SK-N-SH treated with all-trans-retinoic acid at 6 μM for 48 hours (cell line): ENCODE measurements at regions not wholly inside any gene's neighbourhood (a gene's known extent, or its start where the extent isn't known, plus 50 kb on each side); places are given as distances from the start of the nearest gene placed in this dataset.

Source experiments
- ARNTL ChIP-seq: fragments of 450-650 bp; formaldehyde crosslinking; IDR thresholded peaks from 2 replicates; pipeline ENCODE4 v1.5.0; 2020; ENCODE audit warnings: low read depth, mild to moderate bottlenecking, moderate library complexity, borderline replicate concordance
- CSDC2 ChIP-seq: fragments of 250-450 bp; sonication (Bioruptor Pico); IDR thresholded peaks from 2 replicates; pipeline ENCODE4 v1.5.0; 2020; ENCODE audit warnings: mild to moderate bottlenecking, moderate library complexity
- CSRNP3 ChIP-seq: fragments of 250-450 bp; sonication (Bioruptor Pico); IDR thresholded peaks from 2 replicates; pipeline ENCODE4 v1.5.1; 2021; ENCODE audit warnings: mild to moderate bottlenecking, moderate library complexity
- OSR1 ChIP-seq: fragments of 250-450 bp; sonication (Bioruptor Pico); IDR thresholded peaks from 2 replicates; pipeline ENCODE4 v1.8.0; 2022; ENCODE audit warnings: moderate library complexity, mild to moderate bottlenecking, inconsistent platforms
- RARB ChIP-seq: fragments of 250-450 bp; sonication (Bioruptor Pico); IDR thresholded peaks from 2 replicates; pipeline ENCODE4 v1.8.0; 2021; ENCODE audit warnings: mild to moderate bottlenecking, moderate library complexity
- ZFP30 ChIP-seq: fragments of 450-650 bp; formaldehyde crosslinking; IDR thresholded peaks from 2 replicates; pipeline ENCODE4 v1.5.0; 2022; ENCODE audit warnings: mild to moderate bottlenecking, moderate library complexity
- ZNF8 ChIP-seq: fragments of 450-650 bp; formaldehyde crosslinking; IDR thresholded peaks from 2 replicates; pipeline ENCODE4 v1.5.0; 2020; ENCODE audit warnings: mild to moderate bottlenecking, moderate library complexity
- TF ChIP-seq, protein P1 (sequence below): fragments of 250-450 bp; sonication (Bioruptor Pico); IDR thresholded peaks from 2 replicates; pipeline ENCODE4 v1.8.0; 2020; ENCODE audit warnings: mild to moderate bottlenecking, moderate library complexity, borderline replicate concordance
- TF ChIP-seq, protein P2 (sequence below): fragments of 250-450 bp; sonication (Bioruptor Pico); IDR thresholded peaks from 2 replicates; pipeline ENCODE4 v1.5.0; 2020; ENCODE audit warnings: mild to moderate bottlenecking, moderate library complexity

DNA sequence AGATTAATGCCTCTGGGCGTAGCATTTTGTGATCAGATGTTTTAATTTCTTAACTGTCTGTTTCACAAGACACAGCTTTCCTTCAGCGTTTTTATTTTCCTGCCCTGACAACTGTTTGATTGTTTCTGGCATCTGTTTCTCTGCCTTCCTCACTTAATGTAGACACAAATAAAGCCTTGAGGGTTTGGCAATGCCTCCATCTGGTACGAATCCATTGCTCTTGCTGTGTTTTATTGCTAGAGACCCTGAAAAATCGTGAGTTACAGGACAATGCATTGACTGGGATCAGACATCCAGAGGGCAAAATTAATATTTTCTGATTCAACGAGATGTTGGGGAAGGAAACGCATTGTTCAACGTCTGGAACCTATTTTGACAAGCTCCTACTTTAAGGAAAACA is 363.5 kb downstream of the MRPL39 start:
- TF ChIP-seq RARB (CRISPR knock-in tag) (no peak), OSR1 (CRISPR knock-in tag) (no peak), CSRNP3 (CRISPR knock-in tag) (no peak), ZNF8 (CRISPR knock-in tag) (no peak), ZFP30 (CRISPR knock-in tag) (no peak), ARNTL (CRISPR knock-in tag) (no peak), CSDC2 (CRISPR knock-in tag) (no peak)
- TF ChIP-seq, protein P1, sequence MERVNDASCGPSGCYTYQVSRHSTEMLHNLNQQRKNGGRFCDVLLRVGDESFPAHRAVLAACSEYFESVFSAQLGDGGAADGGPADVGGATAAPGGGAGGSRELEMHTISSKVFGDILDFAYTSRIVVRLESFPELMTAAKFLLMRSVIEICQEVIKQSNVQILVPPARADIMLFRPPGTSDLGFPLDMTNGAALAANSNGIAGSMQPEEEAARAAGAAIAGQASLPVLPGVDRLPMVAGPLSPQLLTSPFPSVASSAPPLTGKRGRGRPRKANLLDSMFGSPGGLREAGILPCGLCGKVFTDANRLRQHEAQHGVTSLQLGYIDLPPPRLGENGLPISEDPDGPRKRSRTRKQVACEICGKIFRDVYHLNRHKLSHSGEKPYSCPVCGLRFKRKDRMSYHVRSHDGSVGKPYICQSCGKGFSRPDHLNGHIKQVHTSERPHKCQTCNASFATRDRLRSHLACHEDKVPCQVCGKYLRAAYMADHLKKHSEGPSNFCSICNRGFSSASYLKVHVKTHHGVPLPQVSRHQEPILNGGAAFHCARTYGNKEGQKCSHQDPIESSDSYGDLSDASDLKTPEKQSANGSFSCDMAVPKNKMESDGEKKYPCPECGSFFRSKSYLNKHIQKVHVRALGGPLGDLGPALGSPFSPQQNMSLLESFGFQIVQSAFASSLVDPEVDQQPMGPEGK (CRISPR knock-in tag), result no peak
- TF ChIP-seq, protein P2, sequence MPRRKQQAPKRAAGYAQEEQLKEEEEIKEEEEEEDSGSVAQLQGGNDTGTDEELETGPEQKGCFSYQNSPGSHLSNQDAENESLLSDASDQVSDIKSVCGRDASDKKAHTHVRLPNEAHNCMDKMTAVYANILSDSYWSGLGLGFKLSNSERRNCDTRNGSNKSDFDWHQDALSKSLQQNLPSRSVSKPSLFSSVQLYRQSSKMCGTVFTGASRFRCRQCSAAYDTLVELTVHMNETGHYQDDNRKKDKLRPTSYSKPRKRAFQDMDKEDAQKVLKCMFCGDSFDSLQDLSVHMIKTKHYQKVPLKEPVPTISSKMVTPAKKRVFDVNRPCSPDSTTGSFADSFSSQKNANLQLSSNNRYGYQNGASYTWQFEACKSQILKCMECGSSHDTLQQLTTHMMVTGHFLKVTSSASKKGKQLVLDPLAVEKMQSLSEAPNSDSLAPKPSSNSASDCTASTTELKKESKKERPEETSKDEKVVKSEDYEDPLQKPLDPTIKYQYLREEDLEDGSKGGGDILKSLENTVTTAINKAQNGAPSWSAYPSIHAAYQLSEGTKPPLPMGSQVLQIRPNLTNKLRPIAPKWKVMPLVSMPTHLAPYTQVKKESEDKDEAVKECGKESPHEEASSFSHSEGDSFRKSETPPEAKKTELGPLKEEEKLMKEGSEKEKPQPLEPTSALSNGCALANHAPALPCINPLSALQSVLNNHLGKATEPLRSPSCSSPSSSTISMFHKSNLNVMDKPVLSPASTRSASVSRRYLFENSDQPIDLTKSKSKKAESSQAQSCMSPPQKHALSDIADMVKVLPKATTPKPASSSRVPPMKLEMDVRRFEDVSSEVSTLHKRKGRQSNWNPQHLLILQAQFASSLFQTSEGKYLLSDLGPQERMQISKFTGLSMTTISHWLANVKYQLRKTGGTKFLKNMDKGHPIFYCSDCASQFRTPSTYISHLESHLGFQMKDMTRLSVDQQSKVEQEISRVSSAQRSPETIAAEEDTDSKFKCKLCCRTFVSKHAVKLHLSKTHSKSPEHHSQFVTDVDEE, result no peak
